ENCODE measurements at regions not wholly inside any gene's neighbourhood (a gene's known extent, or its start where the extent isn't known, plus 50 kb on each side); places are given as distances from the start of the nearest gene placed in this dataset.

GRCh38 chr3:147618691-147619090, 209.5 kb downstream of the ZIC1 start:
- 50% methylated on average over 1 of the region's 4 CpGs for WGBS (ENCODE audit: insufficient coverage)
- no peaks in the 10 kb centered on the region for H3K27me3 ChIP-seq (ENCODE audit: control insufficient read depth, insufficient read depth, low read length)

GRCh38 chr3:147619921-147620560, 210.9 kb downstream of the ZIC1 start:
- DNase-seq (ENCODE audit: low read depth in 4 of 6, low spot score in 6 of 6) = peak in 2 of 6 donors; percentile 63 to 85
- no peaks in the 10 kb centered on the region for H3K4me1 ChIP-seq (ENCODE audit: control insufficient read depth, insufficient read depth, low read length)
- no peaks in the 10 kb centered on the region for H3K27me3 ChIP-seq (ENCODE audit: control insufficient read depth, insufficient read depth, low read length)
- no peaks in the 10 kb centered on the region for H3K9me3 ChIP-seq (ENCODE audit: control insufficient read depth, insufficient read depth, low read length)
- peak overlapping the region; percentile 36 for H3K27ac ChIP-seq (ENCODE audit: low read depth, low read length)
- no CpG with 5 or more reads among the region's 3 CpGs for WGBS (ENCODE audit: insufficient coverage)
- no peak overlapping the region for H3K4me3 ChIP-seq (ENCODE audit: low read depth, low read length)
- H3K36me3 ChIP-seq (ENCODE audit: control insufficient read depth, insufficient read depth, low read length) = no peaks in the 10 kb centered on the region

More at GRCh38 chr3:147618691-147619090, 209.5 kb downstream of the ZIC1 start:
- Histone ChIP-seq H3K36me3 (ENCODE audit: control insufficient read depth, insufficient read depth, low read length) (no peaks in the 10 kb centered on the region), H3K27ac (ENCODE audit: low read depth, low read length) (peak overlapping the region; percentile 36), H3K4me3 (ENCODE audit: low read depth, low read length) (no peak overlapping the region), H3K4me1 (ENCODE audit: control insufficient read depth, insufficient read depth, low read length) (no peaks in the 10 kb centered on the region), H3K9me3 (ENCODE audit: control insufficient read depth, insufficient read depth, low read length) (no peaks in the 10 kb centered on the region)
- DNase-seq (ENCODE audit: low read depth in 4 of 6, low spot score in 6 of 6) = peak in 2 of 6 donors; percentile 55 to 78

GRCh38 chr3:147620906-147621305, 211.7 kb downstream of the ZIC1 start:
- no peaks in the 10 kb centered on the region for H3K36me3 ChIP-seq (ENCODE audit: control insufficient read depth, insufficient read depth, low read length)
- H3K4me3 ChIP-seq (ENCODE audit: low read depth, low read length) = no peak overlapping the region

GRCh38 chr3:147630921-147631415, 221.8 kb downstream of the ZIC1 start:
- WGBS (ENCODE audit: insufficient coverage) = 100% methylated on average over 1 of the region's 1 CpG
- no peak for DNase-seq (ENCODE audit: low read depth in 4 of 6, low spot score in 6 of 6)
- H3K27ac ChIP-seq (ENCODE audit: low read depth, low read length) = no peak overlapping the region
- peaks cover 1% of the 10 kb centered on the region for H3K9me3 ChIP-seq (ENCODE audit: control insufficient read depth, insufficient read depth, low read length)
- no peak overlapping the region for H3K4me3 ChIP-seq (ENCODE audit: low read depth, low read length)
- H3K27me3 ChIP-seq (ENCODE audit: control insufficient read depth, insufficient read depth, low read length) = no peaks in the 10 kb centered on the region
- no peaks in the 10 kb centered on the region for H3K4me1 ChIP-seq (ENCODE audit: control insufficient read depth, insufficient read depth, low read length)
- no peaks in the 10 kb centered on the region for H3K36me3 ChIP-seq (ENCODE audit: control insufficient read depth, insufficient read depth, low read length)

More at GRCh38 chr3:147620906-147621305, 211.7 kb downstream of the ZIC1 start:
- Histone ChIP-seq H3K9me3 (ENCODE audit: control insufficient read depth, insufficient read depth, low read length) (no peaks in the 10 kb centered on the region), H3K4me1 (ENCODE audit: control insufficient read depth, insufficient read depth, low read length) (no peaks in the 10 kb centered on the region), H3K27ac (ENCODE audit: low read depth, low read length) (no peak overlapping the region), H3K27me3 (ENCODE audit: control insufficient read depth, insufficient read depth, low read length) (no peaks in the 10 kb centered on the region)
- DNase-seq (ENCODE audit: low read depth in 4 of 6, low spot score in 6 of 6) = no peak

- no peaks in the 10 kb centered on the region for H3K36me3 ChIP-seq (ENCODE audit: control insufficient read depth, insufficient read depth, low read length)
- no CpG with 5 or more reads among the region's 1 CpG for WGBS (ENCODE audit: insufficient coverage)
- no peak for DNase-seq (ENCODE audit: low read depth in 4 of 6, low spot score in 6 of 6)
- H3K27ac ChIP-seq (ENCODE audit: low read depth, low read length) = no peak overlapping the region
- H3K9me3 ChIP-seq (ENCODE audit: control insufficient read depth, insufficient read depth, low read length) = peaks cover 3% of the 10 kb centered on the region
- H3K4me3 ChIP-seq (ENCODE audit: low read depth, low read length) = no peak overlapping the region
- H3K27me3 ChIP-seq (ENCODE audit: control insufficient read depth, insufficient read depth, low read length) = no peaks in the 10 kb centered on the region
- no peaks in the 10 kb centered on the region for H3K4me1 ChIP-seq (ENCODE audit: control insufficient read depth, insufficient read depth, low read length)
Observed at GRCh38 chr3:147640781-147641180, 231.6 kb downstream of the ZIC1 start.

GRCh38 chr3:147645761-147646160, 236.6 kb downstream of the ZIC1 start:
- no peaks in the 10 kb centered on the region for H3K9me3 ChIP-seq (ENCODE audit: control insufficient read depth, insufficient read depth, low read length)
- no peak overlapping the region for H3K27ac ChIP-seq (ENCODE audit: low read depth, low read length)
- WGBS (ENCODE audit: insufficient coverage) = 71% methylated on average over 1 of the region's 1 CpG
- H3K4me1 ChIP-seq (ENCODE audit: control insufficient read depth, insufficient read depth, low read length) = no peaks in the 10 kb centered on the region
- no peaks in the 10 kb centered on the region for H3K36me3 ChIP-seq (ENCODE audit: control insufficient read depth, insufficient read depth, low read length)
- no peak overlapping the region for H3K4me3 ChIP-seq (ENCODE audit: low read depth, low read length)
- no peaks in the 10 kb centered on the region for H3K27me3 ChIP-seq (ENCODE audit: control insufficient read depth, insufficient read depth, low read length)
- peak in 1 of 6 donors; percentile 43 for DNase-seq (ENCODE audit: low read depth in 4 of 6, low spot score in 6 of 6)

- H3K36me3 ChIP-seq (ENCODE audit: control insufficient read depth, insufficient read depth, low read length) = no peaks in the 10 kb centered on the region
- H3K4me1 ChIP-seq (ENCODE audit: control insufficient read depth, insufficient read depth, low read length) = no peaks in the 10 kb centered on the region
- no peak overlapping the region for H3K4me3 ChIP-seq (ENCODE audit: low read depth, low read length)
- WGBS (ENCODE audit: insufficient coverage) = 100% methylated on average over 3 of the region's 3 CpGs
- H3K27me3 ChIP-seq (ENCODE audit: control insufficient read depth, insufficient read depth, low read length) = no peaks in the 10 kb centered on the region
- no peaks in the 10 kb centered on the region for H3K9me3 ChIP-seq (ENCODE audit: control insufficient read depth, insufficient read depth, low read length)
- no peak for DNase-seq (ENCODE audit: low read depth in 4 of 6, low spot score in 6 of 6)
- H3K27ac ChIP-seq (ENCODE audit: low read depth, low read length) = no peak overlapping the region
Observed at GRCh38 chr3:147649475-147649874, 240.3 kb downstream of the ZIC1 start.

GRCh38 chr3:147651107-147651778, 242.1 kb downstream of the ZIC1 start:
- no peaks in the 10 kb centered on the region for H3K9me3 ChIP-seq (ENCODE audit: control insufficient read depth, insufficient read depth, low read length)
- no peak for DNase-seq (ENCODE audit: low read depth in 4 of 6, low spot score in 6 of 6)
- no peaks in the 10 kb centered on the region for H3K4me1 ChIP-seq (ENCODE audit: control insufficient read depth, insufficient read depth, low read length)
- no peaks in the 10 kb centered on the region for H3K27me3 ChIP-seq (ENCODE audit: control insufficient read depth, insufficient read depth, low read length)
- no peak overlapping the region for H3K4me3 ChIP-seq (ENCODE audit: low read depth, low read length)
- WGBS (ENCODE audit: insufficient coverage) = 100% methylated on average over 1 of the region's 3 CpGs
- H3K27ac ChIP-seq (ENCODE audit: low read depth, low read length) = no peak overlapping the region
- no peaks in the 10 kb centered on the region for H3K36me3 ChIP-seq (ENCODE audit: control insufficient read depth, insufficient read depth, low read length)

- no peaks in the 10 kb centered on the region for H3K4me1 ChIP-seq (ENCODE audit: control insufficient read depth, insufficient read depth, low read length)
- no peaks in the 10 kb centered on the region for H3K27me3 ChIP-seq (ENCODE audit: control insufficient read depth, insufficient read depth, low read length)
- H3K27ac ChIP-seq (ENCODE audit: low read depth, low read length) = no peak overlapping the region
- no peaks in the 10 kb centered on the region for H3K9me3 ChIP-seq (ENCODE audit: control insufficient read depth, insufficient read depth, low read length)
- WGBS (ENCODE audit: insufficient coverage) = no CpG with 5 or more reads among the region's 3 CpGs
- no peak overlapping the region for H3K4me3 ChIP-seq (ENCODE audit: low read depth, low read length)
- no peak for DNase-seq (ENCODE audit: low read depth in 4 of 6, low spot score in 6 of 6)
- no peaks in the 10 kb centered on the region for H3K36me3 ChIP-seq (ENCODE audit: control insufficient read depth, insufficient read depth, low read length)
Observed at GRCh38 chr3:147652651-147653366, 243.6 kb downstream of the ZIC1 start.

Measured in spinal cord (tissue), 9 donors.